PC-9 (cell line): ENCODE measurements at regions not wholly inside any gene's neighbourhood (a gene's known extent, or its start where the extent isn't known, plus 50 kb on each side); places are given as distances from the start of the nearest gene placed in this dataset.
"Not testable (repeated sequence)": the region's sequence is repeated elsewhere in the genome, so short reads cannot be mapped to it uniquely, and the experiment has no call there.

ENCODE experiments used
- BruUV-seq: library from RNA; stranded (reverse); fragments of 400-500 nt; replicated peaks from 2 replicates; lab custom pipeline; 2021; lab: Mats Ljungman, UMichigan
- CTCF ChIA-PET: fragments of 300-600 bp; sonication (Branson Sonifier 250); formaldehyde crosslinking; loops from one replicate; lab custom pipeline; 2022; ENCODE audit warnings: antibody characterized with exemption; lab: Charles Lee
- POLR2A ChIA-PET: fragments of 300-600 bp; sonication (Branson Sonifier 250); formaldehyde crosslinking; loops from one replicate; lab custom pipeline; 2022; ENCODE audit warnings: antibody characterized with exemption; ENCODE audit not compliant: unreplicated experiment; lab: Charles Lee
- DNase-seq, 2 experiments: peaks; one replicate each; pipeline versions ENCODE4 v3.0.0 to v3.0.0-alpha.2; 2015 to 2022; ENCODE audit warnings: mixed read lengths in 1 of 2
- H2AFZ ChIP-seq: fragments of 200-600 bp; sonication (generic); 2 replicates; pipeline ENCODE4 v1.8.1; 2017; ENCODE audit warnings: antibody characterized with exemption
- H3F3A ChIP-seq: fragments of 200-600 bp; sonication (generic); 2 replicates; pipeline ENCODE4 v1.8.1; 2017; ENCODE audit warnings: antibody characterized with exemption, mild to moderate bottlenecking, low read depth; ENCODE audit not compliant: insufficient read depth
- H3K27ac ChIP-seq: fragments of 200-600 bp; sonication (generic); 2 replicates; pipeline ENCODE4 v1.6.1; 2016; ENCODE audit warnings: mixed run types
- H3K27me3 ChIP-seq: fragments of 200-600 bp; sonication (generic); 2 replicates; pipeline ENCODE4 v1.6.1; 2016; ENCODE audit warnings: low read depth, mixed run types; ENCODE audit not compliant: insufficient read depth
- H3K36me3 ChIP-seq: fragments of 200-600 bp; sonication (generic); 2 replicates; pipeline ENCODE4 v1.6.1; 2016; ENCODE audit warnings: low read depth, mixed run types
- H3K4me1 ChIP-seq: fragments of 200-600 bp; sonication (generic); replicated peaks from 2 replicates; pipeline ENCODE4 v1.6.1; 2016; ENCODE audit warnings: mixed run types; ENCODE audit not compliant: insufficient read depth
- H3K4me2 ChIP-seq: fragments of 200-600 bp; sonication (generic); 2 replicates; pipeline ENCODE4 v1.6.1; 2017; ENCODE audit warnings: mixed run types
- H3K4me3 ChIP-seq: fragments of 200-600 bp; sonication (generic); 2 replicates; pipeline ENCODE4 v1.6.1; 2016; ENCODE audit warnings: mixed run types
- H3K79me2 ChIP-seq: fragments of 200-600 bp; sonication (generic); 2 replicates; pipeline ENCODE4 v1.6.1; 2017; ENCODE audit warnings: low read depth, mixed run types
- H3K9me2 ChIP-seq: fragments of 200-600 bp; sonication (generic); 2 replicates; pipeline ENCODE4 v1.8.1; 2017; ENCODE audit warnings: mild to moderate bottlenecking; ENCODE audit not compliant: insufficient read depth
- H3K9me3 ChIP-seq: fragments of 200-600 bp; sonication (generic); 2 replicates; pipeline ENCODE4 v1.8.1; 2016; ENCODE audit warnings: low read depth; ENCODE audit not compliant: insufficient read depth
- H4K20me1 ChIP-seq: fragments of 200-600 bp; sonication (generic); 2 replicates; pipeline ENCODE4 v1.8.1; 2017; ENCODE audit not compliant: insufficient read depth
- CTCF ChIP-seq: fragments of 200-600 bp; sonication (generic); conservative IDR thresholded peaks from 2 replicates; pipeline ENCODE4 v1.6.1; 2017; ENCODE audit warnings: mixed run types, antibody characterized with exemption, mild to moderate bottlenecking, moderate library complexity
- EZH2 ChIP-seq: fragments of 200-600 bp; sonication (generic); IDR thresholded peaks from 2 replicates; pipeline ENCODE4 v1.8.0; 2017; ENCODE audit warnings: antibody characterized with exemption, low read depth
- intact Hi-C: fragments of 100-400 bp; cut with micrococcal nuclease; formaldehyde crosslinking; loops from one replicate; pipeline ENCODE4 v1.10.0; 2022; ENCODE audit not compliant: unreplicated experiment

DNA sequence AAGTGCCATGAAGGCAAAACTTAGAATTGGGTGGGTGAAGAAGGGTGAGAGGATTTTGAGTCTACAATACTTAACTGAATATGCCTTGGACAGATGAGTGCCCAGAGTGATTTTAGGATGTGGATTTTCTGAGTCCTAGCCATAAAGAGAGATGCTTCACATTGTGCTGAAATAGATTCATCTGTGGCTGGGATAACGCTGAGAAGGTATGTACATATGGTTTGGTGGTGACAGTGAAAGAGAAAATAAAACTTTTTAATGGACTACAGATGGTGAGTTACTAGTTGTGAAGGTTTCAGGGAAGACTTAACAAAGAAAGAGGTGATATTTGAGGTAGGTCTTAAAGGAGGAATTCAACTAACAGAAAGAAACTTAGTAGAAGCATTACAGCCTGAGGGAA is 265.8 kb downstream of the AKAIN1 start:
- no TSS peak for BruUV-seq
- ChIA-PET POLR2A (no interaction called here), CTCF (no interaction called here)
- intact Hi-C loops = no loop called here
- Histone ChIP-seq H3K9me2 (0 out of 2 replicates have a peak, but pooled peaks cover 3% of the 10 kb centered on the region), H3K4me2 (no peak overlapping the region), H3K4me1 (no peaks in the 10 kb centered on the region), H3F3A (no peaks in the 10 kb centered on the region), H4K20me1 (no peaks in the 10 kb centered on the region), H3K27me3 (no peaks in the 10 kb centered on the region), H3K9me3 (no peaks in the 10 kb centered on the region), H3K27ac (no peak overlapping the region), H3K36me3 (no peaks in the 10 kb centered on the region), H3K4me3 (no peak overlapping the region), H2AFZ (no peak overlapping the region), H3K79me2 (no peaks in the 10 kb centered on the region)
- TF ChIP-seq CTCF (no peak), EZH2 (no peak)
- no peak for DNase-seq

GRCh38 chr18:4921548-4921947 is 275.5 kb downstream of the AKAIN1 start:
- CTCF ChIA-PET = no interaction called here
- DNase-seq = no peak
- Histone ChIP-seq H3K79me2 (no peaks in the 10 kb centered on the region), H3K4me1 (no peaks in the 10 kb centered on the region), H3K9me2 (no peaks in the 10 kb centered on the region; the same call in 1 of the 2 replicates), H3K4me3 (no peak overlapping the region), H3K36me3 (no peaks in the 10 kb centered on the region), H2AFZ (no peak overlapping the region), H3K27ac (no peak overlapping the region), H3K9me3 (no peaks in the 10 kb centered on the region), H3F3A (no peaks in the 10 kb centered on the region), H3K27me3 (no peaks in the 10 kb centered on the region), H3K4me2 (no peak overlapping the region), H4K20me1 (no peaks in the 10 kb centered on the region)
- intact Hi-C loops = no loop called here
- TF ChIP-seq EZH2 (no peak), CTCF (no peak)
- POLR2A ChIA-PET = no interaction called here
- BruUV-seq = no TSS peak

GRCh38 chr18:4917509-4917908 is 279.5 kb downstream of the AKAIN1 start:
- H4K20me1 ChIP-seq, CTCF ChIA-PET, POLR2A ChIA-PET, intact Hi-C loops, H3K4me2 ChIP-seq, H3K9me3 ChIP-seq, H3K27ac ChIP-seq, BruUV-seq, DNase-seq, H3K4me1 ChIP-seq, H2AFZ ChIP-seq, H3K36me3 ChIP-seq, H3K9me2 ChIP-seq, H3K79me2 ChIP-seq, H3K4me3 ChIP-seq, H3F3A ChIP-seq, H3K27me3 ChIP-seq: not testable (repeated sequence)

- H3F3A ChIP-seq = no peaks in the 10 kb centered on the region
- DNase-seq = no peak
- intact Hi-C loops = no loop called here
- H3K4me3 ChIP-seq = no peak overlapping the region
- POLR2A ChIA-PET = no interaction called here
- TF ChIP-seq EZH2 (no peak), CTCF (no peak)
- H3K36me3 ChIP-seq = no peaks in the 10 kb centered on the region
- H3K9me3 ChIP-seq = no peaks in the 10 kb centered on the region
- no peak overlapping the region for H2AFZ ChIP-seq
- CTCF ChIA-PET = no interaction called here
- no peaks in the 10 kb centered on the region for H4K20me1 ChIP-seq
- H3K79me2 ChIP-seq = no peaks in the 10 kb centered on the region
- no peaks in the 10 kb centered on the region for H3K9me2 ChIP-seq
- BruUV-seq = no TSS peak
- H3K4me2 ChIP-seq = no peak overlapping the region
- no peak overlapping the region for H3K27ac ChIP-seq
- no peaks in the 10 kb centered on the region for H3K27me3 ChIP-seq
- H3K4me1 ChIP-seq = no peaks in the 10 kb centered on the region
Measured at GRCh38 chr18:4908328-4908727, 288.7 kb downstream of the AKAIN1 start.
